ENCODE measurements at regions not wholly inside any gene's neighbourhood (a gene's known extent, or its start where the extent isn't known, plus 50 kb on each side); places are given as distances from the start of the nearest gene placed in this dataset.
A peak's percentile ranks its signal among the peaks of the same experiment; 100 is the strongest.
"Not testable (repeated sequence)": the region's sequence is repeated elsewhere in the genome, so short reads cannot be mapped to it uniquely, and the experiment has no call there.

DNA sequence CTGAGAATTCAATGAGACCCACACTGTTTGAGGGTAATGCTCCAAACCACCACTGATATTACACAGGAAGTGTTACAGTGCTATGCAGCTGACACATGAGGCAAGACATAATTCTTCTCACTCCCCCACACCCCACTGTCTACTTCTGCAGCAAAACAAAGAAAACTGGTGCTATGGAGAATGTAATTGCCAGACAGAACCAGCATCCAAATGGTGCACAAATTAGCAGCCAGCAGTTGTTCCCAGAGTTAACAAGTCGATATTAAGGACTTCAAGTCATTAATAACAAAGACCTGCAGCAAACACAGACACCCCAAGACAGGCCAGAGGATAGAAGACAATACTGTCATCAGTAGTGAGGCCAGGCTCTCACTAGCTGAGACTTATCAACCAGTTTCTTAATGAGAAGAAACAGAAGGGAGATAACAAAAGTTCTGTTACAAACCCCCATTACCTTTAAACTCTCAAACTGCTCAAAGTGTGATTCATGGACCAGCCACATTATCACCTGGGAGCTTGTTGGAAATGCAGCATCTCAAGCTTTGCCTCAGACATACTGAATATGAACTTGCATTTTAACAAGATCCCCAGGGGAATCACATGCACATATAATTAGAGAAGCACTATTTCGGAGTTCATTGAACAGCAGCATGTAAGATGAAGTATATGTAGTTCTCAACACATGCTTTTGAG, 58.7 kb upstream of the FNDC3B start:
- H3K4me3 ChIP-seq (ENCODE audit: control insufficient read depth in 1 of 7, extremely low read depth in 1 of 7, insufficient read depth in 4 of 7, low read depth in 2 of 7, low read length in 6 of 7), result peak overlapping the region in 2 of 7 experiments; percentile 7 to 37
- peak overlapping the region in 1 of 2 experiments; percentile 62 for H3K27ac ChIP-seq (ENCODE audit: insufficient read depth in 1 of 2, low read depth in 1 of 2, low read length in 2 of 2, poor library complexity in 1 of 2, severe bottlenecking in 2 of 2)
- DNase-seq, result peak; percentile 31 to 89 (median 81)
- ChIA-PET POLR2A (no interaction called here), CTCF (interaction anchor here (0.9 to 1.0 kb wide), 3 partner anchors 9 to 60 kb away, joined by 3 read pairs; no protein-coding TSS in a partner anchor)
- H3K27me3 ChIP-seq (replicated peaks in 2 of 5; ENCODE audit: control insufficient read depth in 4 of 5, insufficient read depth in 5 of 5, low read length in 4 of 5), result no peaks in the 10 kb centered on the region
- H3K36me3 ChIP-seq (ENCODE audit: control insufficient read depth in 4 of 4, insufficient read depth in 4 of 4, low read length in 3 of 4), result no peaks in the 10 kb centered on the region
- no peaks in the 10 kb centered on the region for H3K9me3 ChIP-seq (ENCODE audit: control extremely low read depth in 1 of 5, control insufficient read depth in 4 of 5, insufficient read depth in 2 of 5, low read depth in 1 of 5, low read length in 4 of 5)
- peaks cover 53 to 82% (median 61%) of the 10 kb centered on the region in 4 experiments for H3K4me1 ChIP-seq (ENCODE audit: control extremely low read depth in 1 of 4, control insufficient read depth in 4 of 4, insufficient read depth in 4 of 4, low read length in 3 of 4)
- WGBS (ENCODE audit: insufficient coverage), result 0% methylated on average over 1 of the region's 2 CpGs

DNA sequence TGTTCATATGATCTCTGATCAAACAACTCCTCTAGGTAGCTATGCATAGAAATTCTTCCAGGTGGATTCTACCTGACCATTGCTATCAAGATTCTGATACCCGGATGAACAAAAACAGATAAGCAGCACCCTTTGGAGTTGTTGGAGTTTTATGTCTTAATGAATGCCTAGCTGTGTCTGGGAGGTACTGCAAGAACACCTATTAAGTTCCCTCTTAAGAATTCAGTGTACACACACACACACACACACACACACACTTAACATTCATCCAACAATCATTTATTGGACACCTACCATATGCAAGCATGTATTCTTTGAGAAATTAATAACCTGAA, 58.1 kb upstream of the FNDC3B start:
- Histone ChIP-seq H3K4me3 (ENCODE audit: control insufficient read depth in 1 of 7, extremely low read depth in 1 of 7, insufficient read depth in 4 of 7, low read depth in 2 of 7, low read length in 6 of 7) (no peak overlapping the region), H3K27me3 (replicated peaks in 2 of 5; ENCODE audit: control insufficient read depth in 4 of 5, insufficient read depth in 5 of 5, low read length in 4 of 5) (no peaks in the 10 kb centered on the region), H3K36me3 (ENCODE audit: control insufficient read depth in 4 of 4, insufficient read depth in 4 of 4, low read length in 3 of 4) (no peaks in the 10 kb centered on the region), H3K4me1 (ENCODE audit: control extremely low read depth in 1 of 4, control insufficient read depth in 4 of 4, insufficient read depth in 4 of 4, low read length in 3 of 4) (peaks cover 47 to 81% (median 60%) of the 10 kb centered on the region in 4 experiments), H3K9me3 (ENCODE audit: control extremely low read depth in 1 of 5, control insufficient read depth in 4 of 5, insufficient read depth in 2 of 5, low read depth in 1 of 5, low read length in 4 of 5) (no peaks in the 10 kb centered on the region), H3K27ac (ENCODE audit: insufficient read depth in 1 of 2, low read depth in 1 of 2, low read length in 2 of 2, poor library complexity in 1 of 2, severe bottlenecking in 2 of 2) (no peak overlapping the region)
- DNase-seq, result peak in 1 of 3 donors; percentile 42
- WGBS (ENCODE audit: insufficient coverage), result 100% methylated on average over 1 of the region's 1 CpG
- ChIA-PET CTCF (interaction anchor here (0.9 kb wide), 1 partner anchor 60 kb away, joined by 3 read pairs; no protein-coding TSS in a partner anchor), POLR2A (interaction anchor here (0.7 kb wide), 1 partner anchor 27 kb away, joined by 3 read pairs; no protein-coding TSS in a partner anchor)

DNA sequence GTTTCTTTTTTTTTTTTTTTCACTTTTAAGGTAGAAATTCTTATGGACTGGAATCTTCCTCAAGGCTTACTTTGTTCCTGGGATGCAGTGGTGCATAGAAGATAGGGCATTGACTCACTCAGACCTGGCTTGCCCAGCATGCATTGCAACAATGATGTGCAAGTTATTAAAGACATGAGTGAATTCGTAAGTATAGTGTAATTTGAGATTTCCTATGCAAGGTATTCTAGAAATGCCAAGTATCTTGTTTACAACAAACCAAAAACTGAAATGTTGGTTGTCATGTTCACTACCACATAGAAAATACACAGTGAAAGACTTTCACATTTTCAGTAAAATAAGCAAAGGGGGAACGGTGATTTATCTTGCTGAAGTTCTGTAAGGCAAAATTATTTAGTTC, 56.5 kb upstream of the FNDC3B start:
- CTCF ChIA-PET, result no interaction called here
- Histone ChIP-seq H3K9me3 (ENCODE audit: control extremely low read depth in 1 of 5, control insufficient read depth in 4 of 5, insufficient read depth in 2 of 5, low read depth in 1 of 5, low read length in 4 of 5) (no peaks in the 10 kb centered on the region), H3K36me3 (ENCODE audit: control insufficient read depth in 4 of 4, insufficient read depth in 4 of 4, low read length in 3 of 4) (no peaks in the 10 kb centered on the region), H3K4me3 (ENCODE audit: control insufficient read depth in 1 of 7, extremely low read depth in 1 of 7, insufficient read depth in 4 of 7, low read depth in 2 of 7, low read length in 6 of 7) (no peak overlapping the region), H3K27ac (ENCODE audit: insufficient read depth in 1 of 2, low read depth in 1 of 2, low read length in 2 of 2, poor library complexity in 1 of 2, severe bottlenecking in 2 of 2) (no peak overlapping the region), H3K27me3 (replicated peaks in 2 of 5; ENCODE audit: control insufficient read depth in 4 of 5, insufficient read depth in 5 of 5, low read length in 4 of 5) (no peaks in the 10 kb centered on the region), H3K4me1 (ENCODE audit: control extremely low read depth in 1 of 4, control insufficient read depth in 4 of 4, insufficient read depth in 4 of 4, low read length in 3 of 4) (peaks cover 33 to 77% (median 51%) of the 10 kb centered on the region in 4 experiments)
- no peak for DNase-seq
- POLR2A ChIA-PET, result no interaction called here
- WGBS (ENCODE audit: insufficient coverage), result no CpG with 5 or more reads among the region's 2 CpGs

DNA sequence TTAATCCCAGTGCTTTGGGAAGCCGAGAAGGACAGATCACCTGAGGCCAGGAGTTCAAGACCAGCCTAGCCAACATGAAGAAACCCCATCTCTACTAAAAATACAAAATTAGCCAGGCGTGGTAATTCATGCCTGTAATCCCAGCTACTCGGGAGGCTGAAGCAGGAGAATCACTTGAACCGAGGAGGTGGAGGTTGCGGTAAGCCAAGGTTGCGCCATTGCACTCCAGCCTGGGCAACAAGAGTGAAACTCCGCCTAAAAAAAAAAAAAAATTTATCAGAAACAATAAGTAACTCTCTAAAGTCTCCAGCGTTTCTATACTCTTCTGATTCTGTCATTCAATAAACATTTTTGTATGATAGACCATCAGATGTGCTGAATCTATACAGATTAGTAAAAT, 55.7 kb upstream of the FNDC3B start:
- POLR2A ChIA-PET; H3K27ac ChIP-seq (ENCODE audit: insufficient read depth in 1 of 2, low read depth in 1 of 2, low read length in 2 of 2, poor library complexity in 1 of 2, severe bottlenecking in 2 of 2); DNase-seq; H3K9me3 ChIP-seq (ENCODE audit: control extremely low read depth in 1 of 5, control insufficient read depth in 4 of 5, insufficient read depth in 2 of 5, low read depth in 1 of 5, low read length in 4 of 5); H3K36me3 ChIP-seq (ENCODE audit: control insufficient read depth in 4 of 4, insufficient read depth in 4 of 4, low read length in 3 of 4); H3K4me3 ChIP-seq (ENCODE audit: control insufficient read depth in 1 of 7, extremely low read depth in 1 of 7, insufficient read depth in 4 of 7, low read depth in 2 of 7, low read length in 6 of 7); H3K27me3 ChIP-seq (replicated peaks in 2 of 5; ENCODE audit: control insufficient read depth in 4 of 5, insufficient read depth in 5 of 5, low read length in 4 of 5): not testable (repeated sequence)
- WGBS (ENCODE audit: insufficient coverage), result 80% methylated on average over 3 of the region's 8 CpGs
- peaks cover 27 to 68% (median 47%) of the 10 kb centered on the region in 4 experiments for H3K4me1 ChIP-seq (ENCODE audit: control extremely low read depth in 1 of 4, control insufficient read depth in 4 of 4, insufficient read depth in 4 of 4, low read length in 3 of 4)
- CTCF ChIA-PET, result interaction anchor here (1.3 kb wide), 1 partner anchor 25 kb away, joined by 3 read pairs; no protein-coding TSS in a partner anchor

DNA sequence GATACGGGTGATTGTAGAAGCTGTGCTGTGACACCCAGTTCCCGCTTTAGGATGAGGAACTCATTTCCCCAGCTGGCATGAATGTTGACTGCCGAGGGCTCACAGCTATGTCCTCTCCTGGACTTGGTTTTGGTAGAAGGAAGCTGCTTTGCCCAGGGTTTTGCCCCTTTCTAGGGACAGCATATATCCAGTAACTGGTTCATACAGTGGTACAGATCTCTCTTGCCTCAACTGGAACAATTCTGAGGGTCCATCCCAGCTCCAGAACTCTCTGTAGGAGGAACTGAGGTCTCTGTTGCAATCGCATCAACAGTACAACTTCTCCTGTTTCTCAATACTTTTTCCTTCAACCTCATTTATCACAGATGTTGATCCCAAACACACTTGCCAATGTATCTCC, 54.5 kb upstream of the FNDC3B start:
- POLR2A ChIA-PET, result interaction anchor here (0.6 kb wide), 1 partner anchor 53 kb away, joined by 3 read pairs; no protein-coding TSS in a partner anchor

DNA sequence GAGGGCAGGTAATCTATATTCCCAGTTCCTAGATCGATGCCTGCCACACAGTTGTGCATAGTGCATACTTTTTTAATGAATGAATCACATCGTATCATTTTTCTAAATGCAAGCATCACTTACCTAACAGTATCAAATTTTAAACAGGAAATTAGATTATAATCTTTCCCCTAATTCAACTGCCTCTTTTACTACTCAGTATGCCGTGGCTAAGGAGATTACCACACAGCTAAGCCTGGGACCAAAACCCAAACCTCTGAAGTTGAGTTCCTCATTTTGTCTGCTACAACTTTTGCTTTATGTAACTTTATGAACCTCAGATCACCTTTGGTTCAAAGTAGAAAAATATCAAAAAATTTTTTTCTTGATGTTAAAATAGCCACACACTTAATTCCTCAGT, 53.2 kb upstream of the FNDC3B start:
- H3K9me3 ChIP-seq (ENCODE audit: control extremely low read depth in 1 of 5, control insufficient read depth in 4 of 5, insufficient read depth in 2 of 5, low read depth in 1 of 5, low read length in 4 of 5), result peaks cover 0 to 2% (median 0%) of the 10 kb centered on the region in 5 experiments
- H3K27me3 ChIP-seq (replicated peaks in 2 of 5; ENCODE audit: control insufficient read depth in 4 of 5, insufficient read depth in 5 of 5, low read length in 4 of 5), result no peaks in the 10 kb centered on the region
- DNase-seq, result peak; percentile 69 to 93 (median 89)
- peak overlapping the region in 1 of 2 experiments; percentile 49 for H3K27ac ChIP-seq (ENCODE audit: insufficient read depth in 1 of 2, low read depth in 1 of 2, low read length in 2 of 2, poor library complexity in 1 of 2, severe bottlenecking in 2 of 2)
- CTCF ChIA-PET, result interaction anchor here (1.9 kb wide), 1 partner anchor 52 kb away, joined by 7 read pairs; the partner anchor contains the start of gene FNDC3B
- H3K4me3 ChIP-seq (ENCODE audit: control insufficient read depth in 1 of 7, extremely low read depth in 1 of 7, insufficient read depth in 4 of 7, low read depth in 2 of 7, low read length in 6 of 7), result peak overlapping the region in 1 of 7 experiments; percentile 4
- H3K4me1 ChIP-seq (ENCODE audit: control extremely low read depth in 1 of 4, control insufficient read depth in 4 of 4, insufficient read depth in 4 of 4, low read length in 3 of 4), result peaks cover 11 to 44% (median 26%) of the 10 kb centered on the region in 4 experiments
- no peaks in the 10 kb centered on the region for H3K36me3 ChIP-seq (ENCODE audit: control insufficient read depth in 4 of 4, insufficient read depth in 4 of 4, low read length in 3 of 4)
- 20% methylated on average over 2 of the region's 3 CpGs for WGBS (ENCODE audit: insufficient coverage)
- POLR2A ChIA-PET, result no interaction called here

More for the DNA sequence above, 54.5 kb upstream of the FNDC3B start:
- Histone ChIP-seq H3K4me1 (ENCODE audit: control extremely low read depth in 1 of 4, control insufficient read depth in 4 of 4, insufficient read depth in 4 of 4, low read length in 3 of 4) (peaks cover 22 to 56% (median 38%) of the 10 kb centered on the region in 4 experiments), H3K4me3 (ENCODE audit: control insufficient read depth in 1 of 7, extremely low read depth in 1 of 7, insufficient read depth in 4 of 7, low read depth in 2 of 7, low read length in 6 of 7) (peak overlapping the region in 1 of 7 experiments; percentile 36), H3K27me3 (replicated peaks in 2 of 5; ENCODE audit: control insufficient read depth in 4 of 5, insufficient read depth in 5 of 5, low read length in 4 of 5) (no peaks in the 10 kb centered on the region), H3K36me3 (ENCODE audit: control insufficient read depth in 4 of 4, insufficient read depth in 4 of 4, low read length in 3 of 4) (no peaks in the 10 kb centered on the region), H3K27ac (ENCODE audit: insufficient read depth in 1 of 2, low read depth in 1 of 2, low read length in 2 of 2, poor library complexity in 1 of 2, severe bottlenecking in 2 of 2) (peak overlapping the region in 1 of 2 experiments; percentile 30), H3K9me3 (ENCODE audit: control extremely low read depth in 1 of 5, control insufficient read depth in 4 of 5, insufficient read depth in 2 of 5, low read depth in 1 of 5, low read length in 4 of 5) (no peaks in the 10 kb centered on the region)
- peak in 2 of 3 donors; percentile 64 to 66 for DNase-seq
- 43% methylated on average over 3 of the region's 4 CpGs for WGBS (ENCODE audit: insufficient coverage)
- CTCF ChIA-PET, result interaction anchor here (1.0 to 1.9 kb wide), 4 partner anchors 10 to 53 kb away, joined by 3 to 7 read pairs (median 4); partner anchors contain the start of gene FNDC3B

Measured in common myeloid progenitor, CD34-positive (primary cell).